NCI-H748 treated with DMSO at 0.1 percent for 48 hours (cell line): ENCODE measurements at regions not wholly inside any gene's neighbourhood (a gene's known extent, or its start where the extent isn't known, plus 50 kb on each side); places are given as distances from the start of the nearest gene placed in this dataset.
"Not testable (repeated sequence)": the region's sequence is repeated elsewhere in the genome, so short reads cannot be mapped to it uniquely, and the experiment has no call there.

Experiments used
- DNase-seq: peaks from one replicate; lab custom pipeline; 2025; lab: John Stamatoyannopoulos, UW

- not testable (repeated sequence) for DNase-seq
Observed at GRCh38 chr17:20681746-20682722, 102.5 kb downstream of the CDRT15L2 start.

DNA sequence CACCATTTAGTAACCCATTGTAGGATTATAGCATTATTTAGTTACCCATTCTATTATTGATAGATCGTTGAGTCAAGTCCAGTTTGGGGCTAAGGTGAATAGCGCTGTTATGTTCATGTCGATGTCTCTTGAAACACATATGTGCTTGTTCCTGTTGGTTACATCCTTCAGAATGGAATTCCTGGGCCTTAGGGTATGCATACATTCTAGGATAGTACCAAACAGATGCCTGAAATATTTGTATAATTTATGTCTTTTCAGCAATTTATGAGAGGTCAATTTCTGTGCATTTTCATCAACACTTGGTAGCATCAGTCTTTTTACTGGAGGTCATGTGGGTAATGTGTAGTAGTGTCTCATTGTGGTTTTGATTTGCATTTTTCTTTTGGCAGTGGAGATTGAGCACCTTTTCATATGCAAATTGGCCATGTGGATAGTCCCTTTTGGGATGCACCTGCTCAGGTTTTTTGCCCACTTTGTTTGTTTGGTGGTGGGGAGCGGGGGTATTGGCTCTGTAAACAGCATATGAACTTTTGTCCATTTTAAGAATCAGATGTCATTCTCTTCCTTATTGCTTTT, 104.2 kb downstream of the CDRT15L2 start:
- not testable (repeated sequence) for DNase-seq

DNA sequence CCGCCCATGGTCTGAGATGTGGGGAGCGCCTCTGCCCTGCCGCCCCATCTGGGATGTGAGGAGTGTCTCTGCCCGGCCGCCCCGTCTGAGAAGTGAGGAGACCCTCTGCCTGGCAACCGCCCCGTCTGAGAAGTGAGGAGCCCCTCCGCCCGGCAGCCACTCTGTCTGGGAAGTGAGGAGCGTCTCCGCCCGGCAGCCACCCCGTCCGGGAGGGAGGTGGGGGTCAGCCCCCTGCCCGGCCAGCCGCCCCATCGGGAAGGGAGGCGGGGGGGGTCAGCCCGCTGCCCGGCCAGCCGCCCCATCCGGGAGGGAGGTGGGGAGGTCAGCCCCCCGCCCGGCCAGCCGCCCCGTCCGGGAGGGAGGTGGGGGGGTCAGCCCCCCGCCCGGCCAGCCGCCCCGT, 105.5 kb downstream of the CDRT15L2 start:
- DNase-seq, result not testable (repeated sequence)

GRCh38 chr17:20687584-20687983, 108.1 kb downstream of the CDRT15L2 start:
- not testable (repeated sequence) for DNase-seq

- not testable (repeated sequence) for DNase-seq
Observed at GRCh38 chr17:20689170-20689749, 109.7 kb downstream of the CDRT15L2 start.

- not testable (repeated sequence) for DNase-seq
Observed at GRCh38 chr17:20692706-20693105, 113.2 kb downstream of the CDRT15L2 start.

- DNase-seq, result not testable (repeated sequence)
Observed at GRCh38 chr17:20695871-20696270, 116.3 kb downstream of the CDRT15L2 start.

GRCh38 chr17:20698463-20699206, 119.1 kb downstream of the CDRT15L2 start:
- DNase-seq, result not testable (repeated sequence)

- not testable (repeated sequence) for DNase-seq
Observed at GRCh38 chr17:20700528-20700927, 121.0 kb downstream of the CDRT15L2 start.

- not testable (repeated sequence) for DNase-seq
Observed at GRCh38 chr17:20701366-20701765, 121.8 kb downstream of the CDRT15L2 start.

DNA sequence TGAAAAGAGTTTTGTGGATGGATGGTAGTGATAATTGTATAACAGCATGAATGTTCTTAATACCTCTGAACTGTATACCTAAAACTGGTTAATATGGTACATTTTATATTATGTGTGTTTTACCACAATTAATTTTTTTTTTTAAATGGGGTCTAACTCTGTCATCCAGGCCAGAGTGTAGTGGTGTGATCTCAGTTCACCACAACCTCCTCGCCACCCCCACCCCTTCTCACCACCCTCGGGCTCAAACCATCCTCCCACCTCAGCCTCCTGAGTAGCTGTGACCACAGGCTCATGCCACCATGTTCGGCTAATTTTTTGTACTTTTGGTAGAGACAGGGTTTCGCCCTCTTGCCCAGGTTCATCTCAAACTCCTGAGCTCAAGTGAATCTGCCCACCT, 123.2 kb downstream of the CDRT15L2 start:
- DNase-seq, result no peak

- DNase-seq, result no peak
Observed at GRCh38 chr17:20703781-20704180, 124.3 kb downstream of the CDRT15L2 start.

- DNase-seq, result not testable (repeated sequence)
Observed at GRCh38 chr17:20705186-20705585, 125.7 kb downstream of the CDRT15L2 start.

GRCh38 chr17:20706751-20707373, 127.3 kb downstream of the CDRT15L2 start:
- DNase-seq, result no peak

GRCh38 chr17:20708821-20709220, 129.3 kb downstream of the CDRT15L2 start:
- not testable (repeated sequence) for DNase-seq

GRCh38 chr17:20716481-20716880, 137.0 kb downstream of the CDRT15L2 start:
- DNase-seq, result not testable (repeated sequence)

- DNase-seq, result no peak
Observed at GRCh38 chr17:20721171-20721570, 141.6 kb downstream of the CDRT15L2 start.

- not testable (repeated sequence) for DNase-seq
Observed at GRCh38 chr17:20724391-20724790, 144.9 kb downstream of the CDRT15L2 start.

GRCh38 chr17:20727201-20727600, 147.7 kb downstream of the CDRT15L2 start:
- DNase-seq, result not testable (repeated sequence)

- no peak for DNase-seq
Observed at GRCh38 chr17:20728181-20728580, 148.7 kb downstream of the CDRT15L2 start.

DNA sequence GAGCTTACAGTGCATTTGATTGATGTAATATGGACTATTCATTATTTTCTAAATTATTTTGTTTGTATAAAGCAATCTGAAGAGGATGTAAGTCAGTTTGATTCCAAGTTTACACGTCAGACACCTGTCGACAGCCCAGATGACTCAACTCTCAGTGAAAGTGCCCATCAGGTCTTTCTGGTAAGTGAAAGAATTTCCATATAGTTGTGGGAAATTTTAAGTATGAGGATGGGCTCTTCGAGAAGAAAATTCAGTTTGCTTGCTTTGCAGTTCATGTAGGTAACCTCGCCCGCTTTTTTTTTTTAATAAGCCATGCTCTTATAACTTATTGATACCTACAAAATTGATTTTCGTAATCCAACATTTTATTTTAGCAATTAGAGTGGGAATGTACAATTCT, 151.6 kb downstream of the CDRT15L2 start:
- DNase-seq, result not testable (repeated sequence)
